Endothelial cell (in vitro differentiated cells): ENCODE measurements at regions not wholly inside any gene's neighbourhood (a gene's known extent, or its start where the extent isn't known, plus 50 kb on each side); places are given as distances from the start of the nearest gene placed in this dataset.

Source experiments
- DNase-seq: peaks from one replicate; pipeline ENCODE4 v3.0.0; 2021; ENCODE audit warnings: low spot score
- H3K27ac Mint-ChIP-seq: one replicate; pipeline ENCODE4 v1.8.0; 2021; ENCODE audit warnings: mixed read lengths, inconsistent platforms; ENCODE audit not compliant: unreplicated experiment
- H3K27me3 Mint-ChIP-seq: one replicate; pipeline ENCODE4 v1.8.0; 2021; ENCODE audit warnings: mild to moderate bottlenecking, moderate library complexity, mixed read lengths, inconsistent platforms; ENCODE audit not compliant: unreplicated experiment
- H3K36me3 Mint-ChIP-seq: one replicate; pipeline ENCODE4 v1.8.0; 2021; ENCODE audit warnings: mild to moderate bottlenecking, low read depth, mixed read lengths, inconsistent platforms; ENCODE audit not compliant: unreplicated experiment
- H3K4me1 Mint-ChIP-seq: one replicate; pipeline ENCODE4 v1.8.0; 2021; ENCODE audit warnings: mild to moderate bottlenecking, mixed read lengths, inconsistent platforms; ENCODE audit not compliant: unreplicated experiment
- H3K4me3 Mint-ChIP-seq: one replicate; pipeline ENCODE4 v1.8.0; 2021; ENCODE audit warnings: mild to moderate bottlenecking, mixed read lengths, inconsistent platforms; ENCODE audit not compliant: unreplicated experiment
- H3K9me3 Mint-ChIP-seq: one replicate; pipeline ENCODE4 v1.8.0; 2021; ENCODE audit warnings: mixed read lengths, inconsistent platforms; ENCODE audit not compliant: unreplicated experiment
- CTCF ChIP-seq: fragments of 200-600 bp; sonication (generic); IDR thresholded peaks from one replicate; pipeline ENCODE4 v1.5.0; 2021; ENCODE audit warnings: antibody characterized with exemption; ENCODE audit not compliant: unreplicated experiment

GRCh38 chr18:56278421-56279003 lies 359.9 kb downstream of the TXNL1 start:
- no peak overlapping the region for H3K4me3 Mint-ChIP-seq
- no peak for TF ChIP-seq CTCF
- H3K27me3 Mint-ChIP-seq: peaks cover 2% of the 10 kb centered on the region
- H3K9me3 Mint-ChIP-seq: no peaks in the 10 kb centered on the region
- H3K4me1 Mint-ChIP-seq: peaks cover 33% of the 10 kb centered on the region
- H3K36me3 Mint-ChIP-seq: no peaks in the 10 kb centered on the region
- H3K27ac Mint-ChIP-seq: peak overlapping the region; percentile 94
- no peak for DNase-seq

DNA sequence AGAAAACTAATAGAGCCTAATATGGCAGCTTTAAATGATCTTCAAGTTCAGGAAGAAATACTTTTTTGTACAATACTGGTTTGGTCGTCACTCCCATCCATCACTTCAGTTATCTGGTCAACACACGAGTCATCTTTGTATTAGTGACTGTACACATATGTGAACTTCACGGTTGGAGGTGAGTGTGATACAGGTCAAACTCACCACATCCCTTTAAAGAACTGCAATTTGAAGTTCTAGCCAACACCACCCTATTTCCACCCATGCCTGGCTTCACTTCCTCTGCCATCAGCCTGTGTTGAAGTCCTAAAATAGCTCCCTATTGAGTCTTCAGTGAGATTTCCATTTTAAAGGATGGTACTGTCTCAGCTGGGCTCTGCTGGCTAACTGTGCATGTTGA lies 361.9 kb downstream of the TXNL1 start:
- Mint-ChIP-seq H3K9me3 (no peaks in the 10 kb centered on the region), H3K36me3 (no peaks in the 10 kb centered on the region), H3K4me3 (no peak overlapping the region), H3K4me1 (peaks cover 33% of the 10 kb centered on the region), H3K27ac (no peak overlapping the region), H3K27me3 (peaks cover 2% of the 10 kb centered on the region)
- DNase-seq: no peak
- no peak for TF ChIP-seq CTCF

DNA sequence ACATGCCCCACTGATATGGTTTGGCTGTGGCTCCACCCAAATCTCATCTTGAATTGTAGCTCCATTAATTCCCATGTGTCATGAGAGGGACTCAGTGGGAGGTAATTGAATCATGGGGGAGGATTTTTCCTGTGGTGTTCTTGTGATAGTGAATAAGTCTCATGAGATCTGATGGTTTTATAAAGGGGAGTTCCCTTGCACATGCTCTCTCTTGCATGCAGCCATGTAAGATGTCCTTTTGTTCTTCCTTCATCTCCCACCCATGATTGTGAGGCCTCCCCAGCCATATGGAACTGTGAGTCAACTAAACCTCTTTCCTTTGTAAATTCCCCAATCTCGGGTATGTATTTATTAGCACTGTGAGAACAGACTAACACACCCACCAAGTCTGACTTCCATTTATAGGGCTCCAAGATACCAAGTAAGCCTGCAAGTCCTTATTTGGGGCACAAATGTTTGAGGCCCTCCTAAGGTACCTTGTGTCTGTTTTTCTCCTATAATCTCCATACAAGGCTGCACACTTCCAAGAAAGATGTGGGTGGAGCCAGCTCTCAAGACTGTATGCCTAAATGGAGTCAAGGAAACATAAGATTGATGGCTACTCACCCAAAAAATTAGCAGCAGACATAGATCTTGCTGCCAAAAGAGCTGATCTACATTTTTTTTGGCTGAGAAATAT lies 364.7 kb downstream of the TXNL1 start:
- DNase-seq: no peak
- Mint-ChIP-seq H3K4me1 (peaks cover 19% of the 10 kb centered on the region), H3K9me3 (no peaks in the 10 kb centered on the region), H3K4me3 (no peak overlapping the region), H3K36me3 (no peaks in the 10 kb centered on the region), H3K27me3 (peaks cover 2% of the 10 kb centered on the region), H3K27ac (no peak overlapping the region)
- no peak for TF ChIP-seq CTCF

GRCh38 chr18:56270671-56271250 lies 367.6 kb downstream of the TXNL1 start:
- H3K4me1 Mint-ChIP-seq: no peaks in the 10 kb centered on the region
- H3K36me3 Mint-ChIP-seq: no peaks in the 10 kb centered on the region
- H3K4me3 Mint-ChIP-seq: no peak overlapping the region
- no peak for TF ChIP-seq CTCF
- H3K9me3 Mint-ChIP-seq: no peaks in the 10 kb centered on the region
- H3K27ac Mint-ChIP-seq: no peak overlapping the region
- H3K27me3 Mint-ChIP-seq: peaks cover 9% of the 10 kb centered on the region
- DNase-seq: no peak

DNA sequence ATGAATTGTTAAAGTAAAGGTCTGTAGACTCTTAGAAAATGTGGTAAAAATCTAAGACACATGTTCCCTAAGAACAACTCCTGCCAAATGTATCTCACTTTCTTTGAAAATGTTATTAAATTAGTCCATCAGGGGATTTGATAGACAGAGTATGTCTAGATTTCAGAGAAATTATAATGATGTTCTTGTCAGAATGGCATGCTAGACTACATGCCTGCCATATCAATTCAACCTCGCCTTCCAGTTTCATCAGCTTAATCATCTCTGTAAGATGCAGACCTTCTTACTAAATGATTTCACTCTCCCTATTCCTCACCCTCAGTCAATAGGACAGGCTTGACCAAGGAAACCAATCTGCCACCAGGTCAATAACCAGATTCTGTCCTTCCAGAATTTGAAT lies 368.4 kb downstream of the TXNL1 start:
- no peak overlapping the region for H3K4me3 Mint-ChIP-seq
- H3K36me3 Mint-ChIP-seq: no peaks in the 10 kb centered on the region
- no peaks in the 10 kb centered on the region for H3K9me3 Mint-ChIP-seq
- no peak overlapping the region for H3K27ac Mint-ChIP-seq
- DNase-seq: no peak
- peaks cover 9% of the 10 kb centered on the region for H3K27me3 Mint-ChIP-seq
- no peak for TF ChIP-seq CTCF
- H3K4me1 Mint-ChIP-seq: no peaks in the 10 kb centered on the region
